Fibroblast of upper back skin (primary cell): ENCODE measurements at regions not wholly inside any gene's neighbourhood (a gene's known extent, or its start where the extent isn't known, plus 50 kb on each side); places are given as distances from the start of the nearest gene placed in this dataset.
"Not testable (repeated sequence)": the region's sequence is repeated elsewhere in the genome, so short reads cannot be mapped to it uniquely, and the experiment has no call there.

Experiments
- DNase-seq: peaks from one replicate; pipeline ENCODE4 v3.0.0-alpha.2; 2013

GRCh38 chr14:71242237-71242748 lies 335.0 kb downstream of the PCNX1 start:
- DNase-seq = peak; percentile 97

- peak; percentile 91 for DNase-seq
Observed at GRCh38 chr14:71243697-71244096, 336.4 kb downstream of the PCNX1 start.

GRCh38 chr14:71244341-71244740 lies 337.1 kb downstream of the PCNX1 start:
- DNase-seq = peak; percentile 76

- no peak for DNase-seq
Observed at GRCh38 chr14:71245659-71246361, 338.6 kb downstream of the PCNX1 start.

- no peak for DNase-seq
Observed at GRCh38 chr14:71246539-71246938, 339.3 kb downstream of the PCNX1 start.

- DNase-seq = no peak
Observed at GRCh38 chr14:71247106-71247505, 339.8 kb downstream of the PCNX1 start.

- DNase-seq = peak; percentile 57
Observed at GRCh38 chr14:71248194-71248593, 340.9 kb downstream of the PCNX1 start.

GRCh38 chr14:71250347-71250746 lies 343.1 kb downstream of the PCNX1 start:
- DNase-seq = no peak

GRCh38 chr14:71250791-71251190 lies 343.5 kb downstream of the PCNX1 start:
- no peak for DNase-seq

GRCh38 chr14:71254091-71254719 lies 346.9 kb downstream of the PCNX1 start:
- not testable (repeated sequence) for DNase-seq

GRCh38 chr14:71261206-71261605 lies 353.9 kb downstream of the PCNX1 start:
- peak; percentile 92 for DNase-seq

- DNase-seq = peak; percentile 75
Observed at GRCh38 chr14:71262441-71262840, 355.2 kb downstream of the PCNX1 start.

- DNase-seq = no peak
Observed at GRCh38 chr14:71264260-71264659, 357.0 kb downstream of the PCNX1 start.

GRCh38 chr14:71267007-71267513 lies 359.8 kb downstream of the PCNX1 start:
- DNase-seq = peak; percentile 75

- DNase-seq = no peak
Observed at GRCh38 chr14:71267691-71268090, 360.4 kb downstream of the PCNX1 start.

GRCh38 chr14:71270111-71270510 lies 362.9 kb downstream of the PCNX1 start:
- no peak for DNase-seq

- DNase-seq = peak; percentile 14
Observed at GRCh38 chr14:71271166-71271945, 364.1 kb downstream of the PCNX1 start.

GRCh38 chr14:71273366-71273765 lies 366.1 kb downstream of the PCNX1 start:
- DNase-seq = no peak

- no peak for DNase-seq
Observed at GRCh38 chr14:71284048-71284447, 376.8 kb downstream of the PCNX1 start.

- no peak for DNase-seq
Observed at GRCh38 chr14:71286126-71286525, 378.9 kb downstream of the PCNX1 start.

GRCh38 chr14:71287567-71287966 lies 380.3 kb downstream of the PCNX1 start:
- DNase-seq = no peak

- DNase-seq = no peak
Observed at GRCh38 chr14:71289536-71289935, 382.3 kb downstream of the PCNX1 start.

GRCh38 chr14:71290301-71290700 lies 383.0 kb downstream of the PCNX1 start:
- DNase-seq = no peak
